Gastrocnemius medialis (tissue), 4 donors: ENCODE measurements at regions not wholly inside any gene's neighbourhood (a gene's known extent, or its start where the extent isn't known, plus 50 kb on each side); places are given as distances from the start of the nearest gene placed in this dataset.

Experiments
- CTCF ChIP-seq, 5 experiments: fragments of 450-650 bp in 3 of 5; fragments of 200-600 bp in 2 of 5; sonication (generic) in 2 of 5; IDR thresholded peaks in 4 of 5; conservative IDR thresholded peaks in 1 of 5; 1 replicate in 4 of 5; 2 replicates in 1 of 5; pipeline ENCODE4 v1.5.1; 2016 to 2019; ENCODE audit warnings: antibody characterized with exemption in 5 of 5, mild to moderate bottlenecking in 3 of 5, moderate library complexity in 3 of 5
- POLR2A ChIP-seq, 2 donors: fragments of 450-650 bp; IDR thresholded peaks; one replicate each; pipeline ENCODE4 v1.6.1; 2017; ENCODE audit warnings: antibody characterized with exemption in 2 of 2, mild to moderate bottlenecking in 2 of 2, moderate library complexity in 2 of 2

DNA sequence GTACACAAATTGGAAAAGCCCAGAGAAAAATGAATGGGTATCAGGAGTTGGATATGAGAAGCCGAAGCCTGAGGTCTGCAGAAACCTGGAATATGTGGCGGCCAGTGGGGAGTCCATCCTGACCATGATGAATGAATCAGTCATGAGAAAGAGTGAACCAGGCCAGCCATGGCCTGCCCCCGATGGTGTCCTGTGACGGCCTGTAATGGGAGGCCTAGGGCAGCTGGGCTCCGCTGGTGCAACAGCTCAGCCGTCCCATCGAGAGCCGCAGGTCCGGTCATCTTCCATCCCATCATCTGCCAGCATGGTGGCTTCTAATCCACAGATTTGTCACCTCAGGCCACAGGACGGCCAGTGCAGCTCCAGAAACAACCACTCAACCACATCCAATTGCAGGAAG lies 116.4 kb downstream of the PDCL3 start:
- no peak for TF ChIP-seq CTCF (IDR thresholded peaks at IDR 0.05 in 4 of 5, conservative IDR thresholded peaks at IDR 0.05 in 1 of 5)
- no peak for TF ChIP-seq POLR2A (IDR thresholded peaks at IDR 0.05)
